NCI-H2081 (cell line): ENCODE measurements at regions not wholly inside any gene's neighbourhood (a gene's known extent, or its start where the extent isn't known, plus 50 kb on each side); places are given as distances from the start of the nearest gene placed in this dataset.

ENCODE experiments used
- DNase-seq, 2 experiments: peaks; one replicate each; lab custom pipeline; 2025; lab: John Stamatoyannopoulos, UW

GRCh38 chr2:45141883-45142866, 132.9 kb upstream of the SIX2 start:
- DNase-seq = no peak

GRCh38 chr2:45140675-45141074, 131.4 kb upstream of the SIX2 start:
- no peak for DNase-seq

GRCh38 chr2:45138904-45139303, 129.7 kb upstream of the SIX2 start:
- no peak for DNase-seq

- DNase-seq = no peak
Observed at GRCh38 chr2:45137966-45138695, 128.9 kb upstream of the SIX2 start.

- peak; percentile 12 to 69 for DNase-seq
Observed at GRCh38 chr2:45134726-45135125, 125.5 kb upstream of the SIX2 start.

- peak in 1 of 2 experiments; percentile 24 for DNase-seq
Observed at GRCh38 chr2:45134014-45134413, 124.8 kb upstream of the SIX2 start.

GRCh38 chr2:45132551-45132950, 123.3 kb upstream of the SIX2 start:
- DNase-seq = no peak

GRCh38 chr2:45131587-45131986, 122.3 kb upstream of the SIX2 start:
- DNase-seq = no peak

- no peak for DNase-seq
Observed at GRCh38 chr2:45130736-45131135, 121.5 kb upstream of the SIX2 start.

GRCh38 chr2:45128580-45128997, 119.3 kb upstream of the SIX2 start:
- DNase-seq = no peak

- no peak for DNase-seq
Observed at GRCh38 chr2:45127891-45128290, 118.6 kb upstream of the SIX2 start.

GRCh38 chr2:45127321-45127720, 118.1 kb upstream of the SIX2 start:
- DNase-seq = no peak

GRCh38 chr2:45125232-45125631, 116.0 kb upstream of the SIX2 start:
- DNase-seq = no peak

- DNase-seq = no peak
Observed at GRCh38 chr2:45124456-45124855, 115.2 kb upstream of the SIX2 start.

GRCh38 chr2:45123521-45124191, 114.4 kb upstream of the SIX2 start:
- no peak for DNase-seq

- DNase-seq = no peak
Observed at GRCh38 chr2:45123065-45123464, 113.8 kb upstream of the SIX2 start.

GRCh38 chr2:45121236-45121927, 112.1 kb upstream of the SIX2 start:
- DNase-seq = no peak

GRCh38 chr2:45120546-45120945, 111.3 kb upstream of the SIX2 start:
- DNase-seq = no peak

- DNase-seq = no peak
Observed at GRCh38 chr2:45119855-45120254, 110.6 kb upstream of the SIX2 start.

- DNase-seq = no peak
Observed at GRCh38 chr2:45119038-45119437, 109.8 kb upstream of the SIX2 start.

GRCh38 chr2:45117383-45117782, 108.1 kb upstream of the SIX2 start:
- no peak for DNase-seq

- no peak for DNase-seq
Observed at GRCh38 chr2:45115181-45115580, 105.9 kb upstream of the SIX2 start.
